Aorta (tissue), 5 donors: ENCODE measurements at regions not wholly inside any gene's neighbourhood (a gene's known extent, or its start where the extent isn't known, plus 50 kb on each side); places are given as distances from the start of the nearest gene placed in this dataset.
A peak's percentile ranks its signal among the peaks of the same experiment; 100 is the strongest.

Source experiments
- ATAC-seq: fragments of 200-7000 bp; cut with Tn5 transposase; one replicate; pipeline ENCODE4 v1.9.1; 2022; ENCODE audit warnings: moderate library complexity; ENCODE audit not compliant: low FRiP score
- DNase-seq, 2 donors: peaks; one replicate each; pipeline ENCODE4 v3.0.0-alpha.2; 2020
- H3K27ac ChIP-seq, 2 donors: one replicate each; pipeline ENCODE4 v1.5.1; 2013; ENCODE audit warnings: low read length in 2 of 2, mild to moderate bottlenecking in 2 of 2, moderate library complexity in 2 of 2, control low read depth in 1 of 2, inconsistent platforms in 1 of 2, low read depth in 1 of 2
- H3K27me3 ChIP-seq, 2 donors: one replicate each; pipeline ENCODE4 v1.6.1; 2013; ENCODE audit warnings: control low read depth in 1 of 2, low read length in 1 of 2, mild to moderate bottlenecking in 1 of 2, moderate library complexity in 1 of 2; ENCODE audit not compliant: insufficient read depth in 2 of 2, control insufficient read depth in 1 of 2
- H3K36me3 ChIP-seq, 2 donors: one replicate each; pipeline ENCODE4 v1.6.1; 2013; ENCODE audit warnings: control low read depth in 1 of 2, low read length in 1 of 2, mild to moderate bottlenecking in 1 of 2; ENCODE audit not compliant: insufficient read depth in 2 of 2, control insufficient read depth in 1 of 2
- H3K4me1 ChIP-seq, 2 donors: one replicate each; pipeline ENCODE4 v1.6.1; 2013; ENCODE audit warnings: low read length in 2 of 2, control low read depth in 1 of 2, mild to moderate bottlenecking in 1 of 2, moderate library complexity in 1 of 2; ENCODE audit not compliant: insufficient read depth in 2 of 2, control insufficient read depth in 1 of 2
- H3K4me3 ChIP-seq, 2 donors: one replicate each; pipeline ENCODE4 v1.5.1; 2013; ENCODE audit warnings: low read length in 2 of 2, control low read depth in 1 of 2, mild to moderate bottlenecking in 1 of 2
- H3K9me3 ChIP-seq: one replicate; pipeline ENCODE4 v1.6.1; 2013; ENCODE audit warnings: mild to moderate bottlenecking, low read length; ENCODE audit not compliant: control insufficient read depth
- WGBS, 2 donors: extraction: QIAGEN DNeasy Blood & Tissue Kit; methylation state at CpG; one replicate each; pipeline ENCODE4 v1.1.7; 2013; 5-methylcytosine and 5-hydroxymethylcytosine counted together
- intact Hi-C, 2 donors: fragments of 100-400 bp; cut with DNase I; formaldehyde crosslinking; loops; one replicate each; pipeline versions ENCODE4 v1.14.2 to v1.15.0; 2022
- donor health status: healthy with polysubstance abuse.
- donor health status: Bipolar disorder and iron deficiency.
- donor health status: DM: no; HTN: no; CAD: no.
- donor health status: DM: no; HTN: no; CAD: no.
- donor health status: DM: yes; HTN: yes; CAD: no.

DNA sequence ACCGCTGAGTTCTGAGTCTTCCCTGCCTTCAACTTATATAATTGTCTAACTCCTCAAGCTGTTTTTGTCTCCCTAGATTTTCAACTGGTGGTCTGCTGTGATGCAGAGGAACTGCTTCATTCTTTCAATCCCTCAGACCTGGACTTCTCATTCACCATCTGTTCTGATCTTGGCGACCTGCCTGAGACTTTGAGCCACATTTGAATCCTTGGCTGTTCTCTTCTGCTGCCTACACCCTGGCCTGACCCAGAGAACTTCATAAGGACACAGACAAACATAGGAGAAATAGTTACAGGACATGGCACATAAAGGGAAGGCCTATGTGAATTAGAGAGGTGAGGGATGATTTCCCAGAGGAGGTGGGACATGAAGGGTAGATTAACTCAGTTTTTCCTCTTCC lies 326.7 kb downstream of the PTEN start:
- H3K4me1 ChIP-seq, result no peaks in the 10 kb centered on the region
- WGBS, 2 donors, result 94 to 95% methylated on average over 2 of the region's 2 CpGs
- ATAC-seq (no peak), DNase-seq (no peak)
- no peak overlapping the region for H3K27ac ChIP-seq
- H3K4me3 ChIP-seq, result no peak overlapping the region
- intact Hi-C loops, result no loop called here
- no peaks in the 10 kb centered on the region for H3K27me3 ChIP-seq
- no peaks in the 10 kb centered on the region for H3K36me3 ChIP-seq
- no peaks in the 10 kb centered on the region for H3K9me3 ChIP-seq

GRCh38 chr10:88190540-88191235 lies 327.3 kb downstream of the PTEN start:
- H3K4me1 ChIP-seq, result no peaks in the 10 kb centered on the region
- H3K9me3 ChIP-seq, result no peaks in the 10 kb centered on the region
- DNase-seq (no peak), ATAC-seq (no peak)
- H3K4me3 ChIP-seq, result no peak overlapping the region
- no peaks in the 10 kb centered on the region for H3K27me3 ChIP-seq
- 61 to 69% methylated on average over 5 of the region's 5 CpGs for WGBS, 2 donors
- H3K36me3 ChIP-seq, result no peaks in the 10 kb centered on the region
- intact Hi-C loops, result no loop called here
- no peak overlapping the region for H3K27ac ChIP-seq

GRCh38 chr10:88193018-88193417 lies 329.6 kb downstream of the PTEN start:
- Histone ChIP-seq H3K4me3 (no peak overlapping the region), H3K36me3 (no peaks in the 10 kb centered on the region), H3K9me3 (no peaks in the 10 kb centered on the region), H3K27ac (no peak overlapping the region), H3K27me3 (no peaks in the 10 kb centered on the region), H3K4me1 (peaks cover 0 to 4% of the 10 kb centered on the region in 2 donors)
- intact Hi-C loops, result no loop called here
- WGBS, 2 donors, result 93 to 94% methylated on average over 7 of the region's 7 CpGs
- no peak for ATAC-seq
- DNase-seq, result no peak

GRCh38 chr10:88194041-88194887 lies 330.8 kb downstream of the PTEN start:
- Histone ChIP-seq H3K36me3 (no peaks in the 10 kb centered on the region), H3K27ac (no peak overlapping the region), H3K9me3 (no peaks in the 10 kb centered on the region), H3K4me3 (no peak overlapping the region), H3K27me3 (no peaks in the 10 kb centered on the region), H3K4me1 (peaks cover 0 to 4% of the 10 kb centered on the region in 2 donors)
- ATAC-seq (no peak), DNase-seq (no peak)
- 84 to 90% methylated on average over 3 of the region's 3 CpGs for WGBS, 2 donors
- intact Hi-C loops, result no loop called here

DNA sequence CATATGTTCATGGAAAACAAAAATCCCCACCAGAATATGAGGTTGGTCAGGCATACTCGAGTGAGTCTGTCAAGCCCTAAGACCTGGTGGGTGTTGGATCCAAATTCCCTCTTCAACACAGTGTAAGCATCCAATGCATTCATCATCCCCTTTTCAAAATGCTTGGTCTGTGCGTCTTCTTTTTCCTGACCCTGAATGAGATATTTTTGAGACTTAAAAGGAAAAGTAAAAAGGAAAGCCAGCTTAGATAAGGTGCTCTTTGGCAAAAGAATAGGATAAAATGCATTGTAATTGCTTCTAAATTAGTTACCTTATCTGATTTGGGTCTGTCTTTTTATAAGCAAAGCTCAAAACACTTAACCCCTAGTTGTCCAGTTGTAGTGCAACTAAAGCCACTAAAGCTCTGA lies 331.5 kb downstream of the PTEN start:
- DNase-seq (no peak), ATAC-seq (no peak)
- Histone ChIP-seq H3K27me3 (no peaks in the 10 kb centered on the region), H3K36me3 (no peaks in the 10 kb centered on the region), H3K27ac (no peak overlapping the region), H3K4me3 (no peak overlapping the region), H3K9me3 (no peaks in the 10 kb centered on the region), H3K4me1 (peaks cover 0 to 4% of the 10 kb centered on the region in 2 donors)
- intact Hi-C loops, result no loop called here
- 6 to 10% methylated on average over 2 of the region's 2 CpGs for whole genome bisulfite sequencing, 2 donors

GRCh38 chr10:88195841-88196240 lies 332.4 kb downstream of the PTEN start:
- Histone ChIP-seq H3K27me3 (no peaks in the 10 kb centered on the region), H3K4me1 (peaks cover 0 to 4% of the 10 kb centered on the region in 2 donors), H3K9me3 (no peaks in the 10 kb centered on the region), H3K36me3 (no peaks in the 10 kb centered on the region), H3K4me3 (no peak overlapping the region), H3K27ac (no peak overlapping the region)
- intact Hi-C loops, result no loop called here
- no peak for DNase-seq
- ATAC-seq, result peak; percentile 9
- 67 to 75% methylated on average over 2 of the region's 2 CpGs for WGBS, 2 donors

DNA sequence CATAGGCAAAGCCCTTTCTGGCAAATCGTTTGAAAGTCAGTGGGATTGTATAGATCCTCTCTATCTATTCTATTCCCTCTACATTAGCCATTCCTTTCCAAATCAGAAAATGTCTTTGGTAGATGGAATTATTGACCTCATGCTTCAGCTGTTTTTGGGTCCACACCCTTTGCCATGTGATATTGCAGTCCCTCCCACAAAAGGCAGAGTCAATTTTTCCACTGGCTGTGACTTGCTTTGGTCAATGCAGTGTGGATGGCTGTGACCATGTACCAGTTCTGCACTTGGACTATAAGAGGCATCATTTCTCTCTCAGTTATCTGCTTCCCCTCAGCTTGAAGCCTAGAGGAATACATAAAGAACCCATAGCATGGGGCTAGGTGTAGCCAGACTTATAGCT lies 332.9 kb downstream of the PTEN start:
- no peak overlapping the region for H3K4me3 ChIP-seq
- peak; percentile 74 for ATAC-seq
- intact Hi-C loops, result no loop called here
- DNase-seq, result no peak
- no peaks in the 10 kb centered on the region for H3K36me3 ChIP-seq
- H3K4me1 ChIP-seq, result peaks cover 0 to 4% of the 10 kb centered on the region in 2 donors
- H3K27me3 ChIP-seq, result no peaks in the 10 kb centered on the region
- WGBS, 2 donors, result 60 to 74% methylated on average over 1 of the region's 1 CpG
- H3K27ac ChIP-seq, result no peak overlapping the region
- H3K9me3 ChIP-seq, result no peaks in the 10 kb centered on the region

DNA sequence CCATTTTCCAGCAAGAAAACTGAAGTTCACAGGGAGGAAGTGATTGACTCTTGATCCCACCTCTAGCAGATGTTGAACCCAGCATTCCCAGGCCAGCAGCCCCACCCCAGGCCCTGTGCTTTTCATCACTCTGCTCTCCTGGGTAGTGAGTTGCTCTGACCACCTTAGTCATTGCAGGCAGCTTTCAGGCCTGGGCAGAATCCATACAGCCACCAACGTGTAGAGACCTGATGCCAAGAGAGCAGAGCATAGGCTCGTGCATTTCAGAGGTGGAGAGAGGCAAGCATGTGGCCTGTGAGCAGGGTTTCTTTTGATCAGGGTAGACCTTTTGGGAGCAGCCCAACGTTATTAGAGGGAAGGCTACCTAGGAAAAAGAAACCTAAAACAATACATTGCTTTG lies 334.6 kb downstream of the PTEN start:
- ATAC-seq, result no peak
- Histone ChIP-seq H3K4me1 (peaks cover 0 to 4% of the 10 kb centered on the region in 2 donors), H3K4me3 (no peak overlapping the region), H3K9me3 (no peaks in the 10 kb centered on the region), H3K27me3 (no peaks in the 10 kb centered on the region), H3K27ac (no peak overlapping the region), H3K36me3 (no peaks in the 10 kb centered on the region)
- 89 to 90% methylated on average over 3 of the region's 3 CpGs for WGBS, 2 donors
- intact Hi-C loops, result no loop called here
- DNase-seq, result no peak
